ENCODE measurements at regions not wholly inside any gene's neighbourhood (a gene's known extent, or its start where the extent isn't known, plus 50 kb on each side); places are given as distances from the start of the nearest gene placed in this dataset.

DNA sequence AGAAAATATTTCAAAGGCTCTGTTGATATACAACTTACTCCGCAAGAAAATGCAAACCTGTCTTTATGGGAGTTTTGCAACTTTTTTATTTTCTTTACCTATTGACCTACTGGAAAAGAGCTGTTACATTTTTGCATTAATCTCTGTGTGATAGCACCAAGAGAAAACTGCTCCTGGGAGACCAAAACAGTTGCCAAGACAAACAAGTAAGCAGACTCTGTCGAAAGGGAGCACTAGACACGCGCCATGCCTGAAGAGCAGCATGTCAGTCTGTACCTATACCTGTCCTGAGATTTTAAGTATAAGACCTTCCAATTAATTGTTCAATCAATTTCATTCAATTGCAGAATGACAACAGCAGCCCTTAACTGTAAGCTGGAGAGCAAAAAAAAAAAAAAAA lies 56.0 kb upstream of the TECRL start:
- no peak for DNase-seq (ENCODE audit: low read depth, low spot score)

DNA sequence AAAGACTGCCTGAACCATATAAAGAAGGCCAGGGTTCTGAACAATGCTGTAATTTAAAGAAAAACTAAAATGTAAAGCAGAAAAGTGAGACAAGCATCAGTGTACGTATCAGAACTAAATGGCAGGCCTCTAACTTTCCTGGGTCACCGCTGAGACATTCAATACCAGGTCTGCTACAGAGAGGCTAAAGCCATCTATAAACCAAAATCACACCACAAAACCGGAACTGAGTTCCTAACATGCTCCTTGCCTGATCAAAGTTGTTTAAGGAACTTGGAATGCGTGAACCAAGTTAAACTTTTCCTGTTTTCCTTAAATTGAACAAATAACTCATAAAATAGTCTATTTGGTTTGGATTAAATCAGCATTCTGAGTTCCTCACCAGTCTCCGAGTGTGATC lies 55.3 kb upstream of the TECRL start:
- DNase-seq (ENCODE audit: low read depth, low spot score): no peak
